HG02840 (cell line): ENCODE measurements at regions not wholly inside any gene's neighbourhood (a gene's known extent, or its start where the extent isn't known, plus 50 kb on each side); places are given as distances from the start of the nearest gene placed in this dataset.
A peak's percentile ranks its signal among the peaks of the same experiment; 100 is the strongest.

Experiments
- ATAC-seq: cut with Tn5 transposase; IDR thresholded peaks from one replicate; pipeline ENCODE4 v1.9.1; 2021; ENCODE audit warnings: mild to moderate bottlenecking, moderate library complexity, moderate number of reproducible peaks; ENCODE audit not compliant: unreplicated experiment, low FRiP score

GRCh38 chr13:102940143-102940542 is 94.3 kb downstream of the ERCC5 start:
- ATAC-seq, result no peak

GRCh38 chr13:102935896-102936321 is 90.1 kb downstream of the ERCC5 start:
- peak; percentile 50 for ATAC-seq

GRCh38 chr13:102933523-102933922 is 87.7 kb downstream of the ERCC5 start:
- no peak for ATAC-seq

GRCh38 chr13:102933122-102933521 is 87.3 kb downstream of the ERCC5 start:
- no peak for ATAC-seq

GRCh38 chr13:102932331-102932730 is 86.5 kb downstream of the ERCC5 start:
- no peak for ATAC-seq

GRCh38 chr13:102930566-102930965 is 84.7 kb downstream of the ERCC5 start:
- ATAC-seq, result no peak

- ATAC-seq, result no peak
Measured at GRCh38 chr13:102928941-102929675, 83.3 kb downstream of the ERCC5 start.
